Choroid plexus epithelial cell (primary cell): ENCODE measurements at regions not wholly inside any gene's neighbourhood (a gene's known extent, or its start where the extent isn't known, plus 50 kb on each side); places are given as distances from the start of the nearest gene placed in this dataset.

Experiments used
- DNase-seq: peaks from one replicate; pipeline ENCODE4 v3.0.0-alpha.2; 2010; ENCODE audit warnings: low read depth
- H3K4me3 ChIP-seq: 2 replicates; pipeline ENCODE4 v1.5.1; 2011; ENCODE audit warnings: low read depth, mild to moderate bottlenecking, control low read depth, low read length, moderate library complexity
- CTCF ChIP-seq: conservative IDR thresholded peaks from 2 replicates; pipeline ENCODE4 v1.5.1; 2011; ENCODE audit warnings: low read depth, mild to moderate bottlenecking, control low read depth, inconsistent platforms, low read length, moderate library complexity

GRCh38 chr4:140281828-140282552 lies 91.5 kb upstream of the SCOC start:
- H3K4me3 ChIP-seq, result no peak overlapping the region
- no peak for DNase-seq
- peak; percentile 25 for TF ChIP-seq CTCF

GRCh38 chr4:140277576-140277975 lies 95.9 kb upstream of the SCOC start:
- no peak for DNase-seq
- no peak overlapping the region for H3K4me3 ChIP-seq
- TF ChIP-seq CTCF, result no peak

GRCh38 chr4:140271553-140271952 lies 101.9 kb upstream of the SCOC start:
- DNase-seq, result no peak
- H3K4me3 ChIP-seq, result no peak overlapping the region
- no peak for TF ChIP-seq CTCF

GRCh38 chr4:140269369-140269768 lies 104.1 kb upstream of the SCOC start:
- H3K4me3 ChIP-seq, result no peak overlapping the region
- DNase-seq, result no peak
- no peak for TF ChIP-seq CTCF

- DNase-seq, result peak; percentile 48
- TF ChIP-seq CTCF, result no peak
- H3K4me3 ChIP-seq, result no peak overlapping the region
Measured at GRCh38 chr4:140268186-140268841, 105.1 kb upstream of the SCOC start.

- DNase-seq, result peak; percentile 72
Measured at GRCh38 chr4:140267576-140267975, 105.9 kb upstream of the SCOC start.

More at GRCh38 chr4:140267576-140267975, 105.9 kb upstream of the SCOC start:
- no peak for TF ChIP-seq CTCF
- H3K4me3 ChIP-seq, result no peak overlapping the region
